ENCODE measurements at regions not wholly inside any gene's neighbourhood (a gene's known extent, or its start where the extent isn't known, plus 50 kb on each side); places are given as distances from the start of the nearest gene placed in this dataset.

DNA sequence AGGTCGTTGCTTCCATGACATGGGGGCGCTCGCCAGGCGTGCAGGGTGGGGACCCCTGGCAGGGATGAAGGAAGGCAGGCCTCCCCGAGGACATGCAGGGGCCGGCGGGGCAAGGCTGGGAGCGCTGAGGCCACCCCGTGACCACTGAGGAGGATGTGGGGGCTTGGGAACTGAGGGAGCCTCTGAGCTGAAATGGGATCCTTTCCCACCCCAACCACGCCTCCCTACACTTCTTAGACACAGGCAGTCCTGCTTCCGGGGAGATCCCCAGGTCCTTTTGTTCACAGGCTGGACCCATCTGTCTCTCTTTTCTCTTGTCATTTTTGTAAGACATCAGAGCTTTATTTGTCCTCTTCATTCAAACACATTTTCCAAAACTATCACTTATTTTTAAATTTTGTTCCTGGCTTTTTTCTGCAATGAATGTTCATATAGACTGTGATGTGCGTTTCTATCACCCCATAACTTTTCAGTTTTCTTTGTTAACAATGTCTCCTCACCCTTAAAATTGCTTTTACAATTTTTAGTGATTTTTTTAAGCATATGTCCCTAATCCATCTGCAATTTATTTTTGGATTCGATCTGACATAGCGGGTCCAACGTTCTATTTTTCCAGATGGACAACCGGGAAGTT lies 156.7 kb upstream of the BACE2 start:
- Histone ChIP-seq H3K9me3 (replicated peaks in 1 of 2; ENCODE audit: control insufficient read depth in 1 of 2, insufficient read depth in 1 of 2, low read length in 2 of 2) (no peaks in the 10 kb centered on the region), H3K4me1 (ENCODE audit: control insufficient read depth in 1 of 2, insufficient read depth in 2 of 2, low read length in 2 of 2) (no peaks in the 10 kb centered on the region), H2AFZ (ENCODE audit: insufficient read depth, low read depth, low read length, poor library complexity, severe bottlenecking) (no peak overlapping the region), H3K79me2 (ENCODE audit: insufficient read depth, low read length) (no peaks in the 10 kb centered on the region), H4K20me1 (ENCODE audit: insufficient read depth, low read length) (no peaks in the 10 kb centered on the region), H3K9ac (ENCODE audit: insufficient read depth, low read length, poor library complexity, severe bottlenecking) (no peak overlapping the region), H3K27me3 (ENCODE audit: control insufficient read depth in 2 of 2, insufficient read depth in 2 of 2, low read length in 2 of 2) (no peaks in the 10 kb centered on the region), H3K4me2 (replicated peaks; ENCODE audit: extremely low read depth, low read length, poor library complexity, severe bottlenecking) (no peak overlapping the region), H3K36me3 (replicated peaks in 1 of 2; ENCODE audit: control insufficient read depth in 1 of 2, insufficient read depth in 2 of 2, low read length in 2 of 2) (no peaks in the 10 kb centered on the region), H3K27ac (ENCODE audit: low read depth in 1 of 2, low read length in 2 of 2) (no peak overlapping the region), H3K4me3 (replicated peaks in 1 of 3; ENCODE audit: low read depth in 2 of 3, low read length in 3 of 3) (no peak overlapping the region)
- H3K27ac Mint-ChIP-seq: no peak overlapping the region
- intact Hi-C loops (cut with micrococcal nuclease): no loop called here
- H3K4me1 Mint-ChIP-seq: no peaks in the 10 kb centered on the region
- peaks cover 0 to 4% (median 0%) of the 10 kb centered on the region in 7 donors for H3K9me3 Mint-ChIP-seq
- no peaks in the 10 kb centered on the region for H3K36me3 Mint-ChIP-seq
- no peak overlapping the region for H3K4me3 Mint-ChIP-seq
- TF ChIP-seq, protein P1, sequence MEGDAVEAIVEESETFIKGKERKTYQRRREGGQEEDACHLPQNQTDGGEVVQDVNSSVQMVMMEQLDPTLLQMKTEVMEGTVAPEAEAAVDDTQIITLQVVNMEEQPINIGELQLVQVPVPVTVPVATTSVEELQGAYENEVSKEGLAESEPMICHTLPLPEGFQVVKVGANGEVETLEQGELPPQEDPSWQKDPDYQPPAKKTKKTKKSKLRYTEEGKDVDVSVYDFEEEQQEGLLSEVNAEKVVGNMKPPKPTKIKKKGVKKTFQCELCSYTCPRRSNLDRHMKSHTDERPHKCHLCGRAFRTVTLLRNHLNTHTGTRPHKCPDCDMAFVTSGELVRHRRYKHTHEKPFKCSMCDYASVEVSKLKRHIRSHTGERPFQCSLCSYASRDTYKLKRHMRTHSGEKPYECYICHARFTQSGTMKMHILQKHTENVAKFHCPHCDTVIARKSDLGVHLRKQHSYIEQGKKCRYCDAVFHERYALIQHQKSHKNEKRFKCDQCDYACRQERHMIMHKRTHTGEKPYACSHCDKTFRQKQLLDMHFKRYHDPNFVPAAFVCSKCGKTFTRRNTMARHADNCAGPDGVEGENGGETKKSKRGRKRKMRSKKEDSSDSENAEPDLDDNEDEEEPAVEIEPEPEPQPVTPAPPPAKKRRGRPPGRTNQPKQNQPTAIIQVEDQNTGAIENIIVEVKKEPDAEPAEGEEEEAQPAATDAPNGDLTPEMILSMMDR (IDR thresholded peaks at IDR 0.05): no peak
- no peaks in the 10 kb centered on the region for H3K27me3 Mint-ChIP-seq (ENCODE audit: low read depth in 3 of 3)
- no peak for DNase-seq
- WGBS (ENCODE audit: insufficient coverage): 93% methylated on average over 7 of the region's 16 CpGs

GRCh38 chr21:41011951-41012366 lies 156.0 kb upstream of the BACE2 start:
- no peak overlapping the region for H3K27ac ChIP-seq (ENCODE audit: low read depth in 1 of 2, low read length in 2 of 2)
- no peak overlapping the region for H3K4me3 Mint-ChIP-seq
- TF ChIP-seq, protein P1 (IDR thresholded peaks at IDR 0.05): no peak
- no peak for DNase-seq
- H3K79me2 ChIP-seq (ENCODE audit: insufficient read depth, low read length): no peaks in the 10 kb centered on the region
- H3K36me3 Mint-ChIP-seq: no peaks in the 10 kb centered on the region
- H3K27me3 ChIP-seq (ENCODE audit: control insufficient read depth in 2 of 2, insufficient read depth in 2 of 2, low read length in 2 of 2): no peaks in the 10 kb centered on the region
- WGBS (ENCODE audit: insufficient coverage): 96% methylated on average over 11 of the region's 16 CpGs
- H3K9ac ChIP-seq (ENCODE audit: insufficient read depth, low read length, poor library complexity, severe bottlenecking): no peak overlapping the region
- no peak overlapping the region for H3K27ac Mint-ChIP-seq
- H2AFZ ChIP-seq (ENCODE audit: insufficient read depth, low read depth, low read length, poor library complexity, severe bottlenecking): no peak overlapping the region
- no peak overlapping the region for H3K4me3 ChIP-seq (replicated peaks in 1 of 3; ENCODE audit: low read depth in 2 of 3, low read length in 3 of 3)
- H3K4me1 Mint-ChIP-seq: no peaks in the 10 kb centered on the region
- H3K9me3 Mint-ChIP-seq: peaks cover 0 to 4% (median 0%) of the 10 kb centered on the region in 7 donors
- no peak overlapping the region for H3K4me2 ChIP-seq (replicated peaks; ENCODE audit: extremely low read depth, low read length, poor library complexity, severe bottlenecking)
- peaks cover 0 to under 1% (median 0%) of the 10 kb centered on the region in 3 donors for H3K27me3 Mint-ChIP-seq (ENCODE audit: low read depth in 3 of 3)
- no peaks in the 10 kb centered on the region for H4K20me1 ChIP-seq (ENCODE audit: insufficient read depth, low read length)
- H3K9me3 ChIP-seq (replicated peaks in 1 of 2; ENCODE audit: control insufficient read depth in 1 of 2, insufficient read depth in 1 of 2, low read length in 2 of 2): no peaks in the 10 kb centered on the region
- intact Hi-C loops (cut with micrococcal nuclease): no loop called here
- no peaks in the 10 kb centered on the region for H3K4me1 ChIP-seq (ENCODE audit: control insufficient read depth in 1 of 2, insufficient read depth in 2 of 2, low read length in 2 of 2)
- no peaks in the 10 kb centered on the region for H3K36me3 ChIP-seq (replicated peaks in 1 of 2; ENCODE audit: control insufficient read depth in 1 of 2, insufficient read depth in 2 of 2, low read length in 2 of 2)
